Caco-2 (cell line): ENCODE measurements at regions not wholly inside any gene's neighbourhood (a gene's known extent, or its start where the extent isn't known, plus 50 kb on each side); places are given as distances from the start of the nearest gene placed in this dataset.

Source experiments
- BruUV-seq: library from RNA; stranded (reverse); fragments of 400-500 nt; replicated peaks from 2 replicates; lab custom pipeline; 2021; lab: Mats Ljungman, UMichigan
- CTCF ChIA-PET: fragments of 300-600 bp; sonication (Branson Sonifier 250); formaldehyde crosslinking; loops from one replicate; lab custom pipeline; 2022; ENCODE audit warnings: antibody characterized with exemption; lab: Charles Lee
- POLR2A ChIA-PET: fragments of 300-600 bp; sonication (Branson Sonifier 250); formaldehyde crosslinking; loops from one replicate; lab custom pipeline; 2022; ENCODE audit warnings: antibody characterized with exemption; lab: Charles Lee
- DNase-seq, 2 experiments: peaks; one replicate each; pipeline versions ENCODE4 v3.0.0 to v3.0.0-alpha.2; 2020 to 2022
- H3K27me3 ChIP-seq: replicated peaks from 2 replicates; pipeline ENCODE4 v1.6.0; 2011; ENCODE audit warnings: low read length; ENCODE audit not compliant: control insufficient read depth, insufficient read depth
- H3K36me3 ChIP-seq: 2 replicates; pipeline ENCODE4 v1.5.1; 2011; ENCODE audit warnings: low read length; ENCODE audit not compliant: control insufficient read depth, insufficient read depth
- H3K4me1 ChIP-seq: fragments of 250-450 bp; sonication (Bioruptor Pico); 2 replicates; pipeline ENCODE4 v1.5.1; 2020; ENCODE audit warnings: mild to moderate bottlenecking
- H3K4me3 ChIP-seq: 2 replicates; pipeline ENCODE4 v1.5.1; 2011; ENCODE audit warnings: low read depth, mild to moderate bottlenecking, control low read depth, low read length
- H3K9me3 ChIP-seq: fragments of 250-450 bp; sonication (Bioruptor Pico); 2 replicates; pipeline ENCODE4 v1.5.1; 2020; ENCODE audit warnings: mild to moderate bottlenecking, moderate library complexity
- H3K27ac Mint-ChIP-seq: one replicate; pipeline ENCODE4 v1.8.0; 2022; ENCODE audit warnings: mixed read lengths; ENCODE audit not compliant: unreplicated experiment
- H3K27me3 Mint-ChIP-seq: one replicate; pipeline ENCODE4 v1.8.0; 2022; ENCODE audit warnings: mixed read lengths; ENCODE audit not compliant: insufficient read depth, unreplicated experiment
- H3K36me3 Mint-ChIP-seq: one replicate; pipeline ENCODE4 v1.8.0; 2022; ENCODE audit warnings: mild to moderate bottlenecking, mixed read lengths; ENCODE audit not compliant: insufficient read depth, unreplicated experiment
- H3K4me1 Mint-ChIP-seq: one replicate; pipeline ENCODE4 v1.8.0; 2022; ENCODE audit warnings: low read depth, mixed read lengths; ENCODE audit not compliant: unreplicated experiment
- H3K4me3 Mint-ChIP-seq: one replicate; pipeline ENCODE4 v1.8.0; 2022; ENCODE audit warnings: mild to moderate bottlenecking, moderate library complexity, mixed read lengths; ENCODE audit not compliant: unreplicated experiment
- H3K9me3 Mint-ChIP-seq: one replicate; pipeline ENCODE4 v1.8.0; 2022; ENCODE audit warnings: mixed read lengths; ENCODE audit not compliant: unreplicated experiment
- CTCF ChIP-seq, 2 experiments: fragments of 200-600 bp in 1 of 2; IDR thresholded peaks; 1 replicate in 1 of 2; 2 replicates in 1 of 2; pipeline versions ENCODE4 v1.5.1 to v1.8.0; 2011 to 2022; ENCODE audit warnings: antibody characterized with exemption in 1 of 2, control low read depth in 1 of 2, inconsistent platforms in 1 of 2, low read depth in 1 of 2, low read length in 1 of 2, mild to moderate bottlenecking in 1 of 2, moderate library complexity in 1 of 2; ENCODE audit not compliant: insufficient read depth in 1 of 2, severe bottlenecking in 1 of 2, unreplicated experiment in 1 of 2
- intact Hi-C: fragments of 100-400 bp; cut with micrococcal nuclease; formaldehyde crosslinking; loops from one replicate; pipeline ENCODE4 v1.10.0; 2022; ENCODE audit not compliant: unreplicated experiment

- H3K36me3 ChIP-seq: no peaks in the 10 kb centered on the region
- ChIA-PET CTCF (no interaction called here), POLR2A (no interaction called here)
- TF ChIP-seq CTCF (IDR thresholded peaks at IDR 0.05; ENCODE audit: insufficient read depth in 1 of 2, low read depth in 1 of 2, low read length in 1 of 2, severe bottlenecking in 1 of 2, unreplicated experiment in 1 of 2): no peak
- Mint-ChIP-seq H3K4me1 (peaks cover 25% of the 10 kb centered on the region), H3K36me3 (no peaks in the 10 kb centered on the region), H3K27me3 (no peaks in the 10 kb centered on the region), H3K9me3 (peaks cover 9% of the 10 kb centered on the region), H3K27ac (no peak overlapping the region), H3K4me3 (no peak overlapping the region)
- no peaks in the 10 kb centered on the region for H3K27me3 ChIP-seq
- H3K4me1 ChIP-seq: peaks cover 53% of the 10 kb centered on the region
- intact Hi-C loops: loop anchor here (5.0 kb wide), 1 partner anchor 502 kb away; no protein-coding TSS in a partner anchor
- BruUV-seq: no TSS peak
- DNase-seq: peak; percentile 53 to 78
- no peaks in the 10 kb centered on the region for H3K9me3 ChIP-seq
- H3K4me3 ChIP-seq: no peak overlapping the region
Observed at GRCh38 chr12:63084501-63084900, 66.5 kb downstream of the AVPR1A start.

- Mint-ChIP-seq H3K4me3 (no peak overlapping the region), H3K9me3 (peaks cover 9% of the 10 kb centered on the region), H3K27me3 (no peaks in the 10 kb centered on the region), H3K36me3 (no peaks in the 10 kb centered on the region), H3K27ac (no peak overlapping the region), H3K4me1 (peaks cover 17% of the 10 kb centered on the region)
- peaks cover 54% of the 10 kb centered on the region for H3K4me1 ChIP-seq
- H3K27me3 ChIP-seq: no peaks in the 10 kb centered on the region
- intact Hi-C loops: loop anchor here (5.0 kb wide), 1 partner anchor 501 kb away; no protein-coding TSS in a partner anchor
- ChIA-PET POLR2A (no interaction called here), CTCF (no interaction called here)
- no peaks in the 10 kb centered on the region for H3K36me3 ChIP-seq
- TF ChIP-seq CTCF (IDR thresholded peaks at IDR 0.05; ENCODE audit: insufficient read depth in 1 of 2, low read depth in 1 of 2, low read length in 1 of 2, severe bottlenecking in 1 of 2, unreplicated experiment in 1 of 2): no peak
- BruUV-seq: no TSS peak
- H3K4me3 ChIP-seq: no peak overlapping the region
- peak in 1 of 2 experiments; percentile 38 for DNase-seq
- H3K9me3 ChIP-seq: no peaks in the 10 kb centered on the region
Observed at GRCh38 chr12:63083046-63083445, 68.0 kb downstream of the AVPR1A start.

- no peak for TF ChIP-seq CTCF (IDR thresholded peaks at IDR 0.05; ENCODE audit: insufficient read depth in 1 of 2, low read depth in 1 of 2, low read length in 1 of 2, severe bottlenecking in 1 of 2, unreplicated experiment in 1 of 2)
- no TSS peak for BruUV-seq
- Histone ChIP-seq H3K9me3 (no peaks in the 10 kb centered on the region), H3K27me3 (no peaks in the 10 kb centered on the region; the same call in 1 of the 2 replicates), H3K4me1 (peaks cover 39% of the 10 kb centered on the region), H3K36me3 (no peaks in the 10 kb centered on the region), H3K4me3 (no peak overlapping the region)
- intact Hi-C loops: loop anchor here (5.0 kb wide), 1 partner anchor 498 kb away; no protein-coding TSS in a partner anchor
- Mint-ChIP-seq H3K36me3 (no peaks in the 10 kb centered on the region), H3K9me3 (peaks cover 9% of the 10 kb centered on the region), H3K27me3 (no peaks in the 10 kb centered on the region), H3K4me3 (no peak overlapping the region), H3K27ac (no peak overlapping the region), H3K4me1 (peaks cover 16% of the 10 kb centered on the region)
- DNase-seq: no peak
- ChIA-PET POLR2A (interaction anchor here (0.7 kb wide), 1 partner anchor 33 kb away, joined by 3 read pairs; no protein-coding TSS in a partner anchor), CTCF (no interaction called here)
Observed at GRCh38 chr12:63079791-63080502, 71.1 kb downstream of the AVPR1A start.
